ENCODE measurements at regions not wholly inside any gene's neighbourhood (a gene's known extent, or its start where the extent isn't known, plus 50 kb on each side); places are given as distances from the start of the nearest gene placed in this dataset.
"Not testable (repeated sequence)": the region's sequence is repeated elsewhere in the genome, so short reads cannot be mapped to it uniquely, and the experiment has no call there.

- H3K27ac ChIP-seq; H4K20me1 ChIP-seq (ENCODE audit: insufficient read depth); H3K4me2 ChIP-seq; H3K27me3 ChIP-seq (ENCODE audit: insufficient read depth, low read depth); H3K36me3 ChIP-seq (ENCODE audit: low read depth); H3F3A ChIP-seq (ENCODE audit: insufficient read depth, low read depth); H3K79me2 ChIP-seq (ENCODE audit: low read depth); H3K4me1 ChIP-seq (replicated peaks; ENCODE audit: insufficient read depth); intact Hi-C loops (cut with micrococcal nuclease; ENCODE audit: unreplicated experiment); POLR2A ChIA-PET (ENCODE audit: unreplicated experiment); DNase-seq; H3K9me2 ChIP-seq (ENCODE audit: insufficient read depth); CTCF ChIA-PET; BruUV-seq (replicated peaks); H2AFZ ChIP-seq; H3K9me3 ChIP-seq (ENCODE audit: insufficient read depth, low read depth); H3K4me3 ChIP-seq: not testable (repeated sequence)
These were observed 51.9 kb downstream of the DIPK2A start for GRCh38 chr3:144023543-144023942.

DNA sequence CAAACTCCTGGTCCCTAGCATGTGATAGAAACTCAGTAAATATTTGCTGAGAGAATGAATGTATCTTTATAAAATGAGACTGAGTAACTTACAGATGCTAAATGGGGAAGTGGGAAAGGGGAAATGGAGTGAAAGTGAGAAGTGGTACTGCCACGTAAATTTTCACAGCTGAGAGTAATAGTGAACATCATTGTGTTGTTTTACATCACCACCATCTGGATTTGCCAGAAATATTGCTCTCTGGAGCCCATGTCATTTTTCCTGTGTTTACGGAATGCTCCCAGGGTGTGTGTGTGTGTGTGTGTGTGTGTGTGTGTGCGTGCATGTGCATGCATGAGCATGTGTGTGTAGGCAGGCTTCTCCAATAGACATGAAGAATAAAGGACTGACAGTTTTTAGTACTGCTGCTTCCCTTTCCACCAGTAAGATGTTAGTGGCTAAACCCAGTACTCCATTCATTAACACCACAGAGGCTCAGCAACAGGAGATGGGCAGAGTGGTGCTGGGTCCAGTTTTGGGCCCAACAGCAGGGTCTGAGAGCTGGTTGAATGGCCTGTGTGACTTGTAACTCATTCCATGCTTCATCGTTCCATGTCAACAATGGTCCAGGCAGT lies 57.3 kb downstream of the DIPK2A start:
- Histone ChIP-seq H3K27ac (no peak overlapping the region), H3K4me3 (no peak overlapping the region), H3K79me2 (ENCODE audit: low read depth) (no peaks in the 10 kb centered on the region), H3K36me3 (ENCODE audit: low read depth) (no peaks in the 10 kb centered on the region), H3K4me1 (replicated peaks; ENCODE audit: insufficient read depth) (no peaks in the 10 kb centered on the region), H4K20me1 (ENCODE audit: insufficient read depth) (no peaks in the 10 kb centered on the region), H2AFZ (no peak overlapping the region), H3F3A (ENCODE audit: insufficient read depth, low read depth) (no peaks in the 10 kb centered on the region), H3K27me3 (ENCODE audit: insufficient read depth, low read depth) (no peaks in the 10 kb centered on the region), H3K9me2 (ENCODE audit: insufficient read depth) (no peaks in the 10 kb centered on the region), H3K9me3 (ENCODE audit: insufficient read depth, low read depth) (no peaks in the 10 kb centered on the region), H3K4me2 (no peak overlapping the region)
- no peak for DNase-seq
- TF ChIP-seq EZH2 (IDR thresholded peaks at IDR 0.05; ENCODE audit: low read depth) (no peak), CTCF (conservative IDR thresholded peaks at IDR 0.05) (no peak)
- CTCF ChIA-PET: no interaction called here
- intact Hi-C loops (cut with micrococcal nuclease; ENCODE audit: unreplicated experiment): no loop called here
- POLR2A ChIA-PET (ENCODE audit: unreplicated experiment): no interaction called here
- BruUV-seq (replicated peaks): no TSS peak

DNA sequence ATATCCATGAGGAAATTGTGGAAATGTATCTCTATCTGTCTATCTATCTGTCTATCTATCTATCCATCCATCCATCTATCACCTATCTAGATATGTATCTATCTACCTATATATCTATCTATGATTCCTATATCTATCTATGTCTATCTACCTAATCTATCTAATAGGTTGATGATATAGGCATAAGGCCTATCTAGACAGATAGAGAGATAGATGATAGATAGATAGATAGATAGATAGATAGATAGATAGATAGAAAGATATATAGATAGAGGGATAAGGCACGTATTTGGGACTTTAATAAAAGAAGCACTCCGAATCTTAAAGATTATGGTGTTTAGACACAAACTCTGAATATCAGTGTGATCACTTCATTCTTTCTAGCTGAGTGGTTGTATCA lies 58.1 kb downstream of the DIPK2A start:
- Histone ChIP-seq H3K4me1 (replicated peaks; ENCODE audit: insufficient read depth) (no peaks in the 10 kb centered on the region), H3K36me3 (ENCODE audit: low read depth) (no peaks in the 10 kb centered on the region), H3K4me3 (no peak overlapping the region), H3K9me2 (ENCODE audit: insufficient read depth) (no peaks in the 10 kb centered on the region), H3K4me2 (no peak overlapping the region), H4K20me1 (ENCODE audit: insufficient read depth) (no peaks in the 10 kb centered on the region), H2AFZ (no peak overlapping the region), H3K9me3 (ENCODE audit: insufficient read depth, low read depth) (no peaks in the 10 kb centered on the region), H3K79me2 (ENCODE audit: low read depth) (no peaks in the 10 kb centered on the region), H3K27ac (no peak overlapping the region), H3K27me3 (ENCODE audit: insufficient read depth, low read depth) (no peaks in the 10 kb centered on the region), H3F3A (ENCODE audit: insufficient read depth, low read depth) (no peaks in the 10 kb centered on the region)
- BruUV-seq (replicated peaks): no TSS peak
- intact Hi-C loops (cut with micrococcal nuclease; ENCODE audit: unreplicated experiment): no loop called here
- POLR2A ChIA-PET (ENCODE audit: unreplicated experiment): no interaction called here
- TF ChIP-seq CTCF (conservative IDR thresholded peaks at IDR 0.05) (no peak), EZH2 (IDR thresholded peaks at IDR 0.05; ENCODE audit: low read depth) (no peak)
- no peak for DNase-seq
- CTCF ChIA-PET: no interaction called here

DNA sequence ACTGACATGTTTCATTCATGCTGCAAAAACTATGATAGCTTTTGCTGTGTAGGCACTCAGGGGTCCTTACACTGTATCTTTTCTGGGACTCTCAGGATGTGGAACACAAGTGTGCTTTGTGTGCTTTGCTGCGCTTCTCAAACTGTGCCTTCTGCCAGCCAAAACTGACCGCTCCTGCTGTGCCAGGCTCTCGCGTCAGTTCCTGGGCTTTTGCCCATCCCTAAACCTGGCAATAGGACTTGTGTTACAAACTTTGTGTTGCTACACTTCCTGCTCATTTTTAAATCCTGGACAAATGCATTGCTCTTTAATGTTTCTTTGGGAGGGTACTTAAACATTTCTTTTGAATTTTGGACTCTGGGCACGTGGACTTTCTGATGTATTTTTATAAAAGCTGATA lies 60.3 kb downstream of the DIPK2A start:
- DNase-seq: no peak
- no peak overlapping the region for H2AFZ ChIP-seq
- POLR2A ChIA-PET (ENCODE audit: unreplicated experiment): no interaction called here

More for the DNA sequence above, 60.3 kb downstream of the DIPK2A start:
- Histone ChIP-seq H3K36me3 (ENCODE audit: low read depth) (no peaks in the 10 kb centered on the region), H3K9me2 (ENCODE audit: insufficient read depth) (no peaks in the 10 kb centered on the region), H4K20me1 (ENCODE audit: insufficient read depth) (no peaks in the 10 kb centered on the region), H3K27me3 (ENCODE audit: insufficient read depth, low read depth) (no peaks in the 10 kb centered on the region), H3K4me2 (no peak overlapping the region), H3K9me3 (ENCODE audit: insufficient read depth, low read depth) (no peaks in the 10 kb centered on the region), H3K79me2 (ENCODE audit: low read depth) (no peaks in the 10 kb centered on the region), H3K27ac (no peak overlapping the region), H3K4me3 (no peak overlapping the region), H3K4me1 (replicated peaks; ENCODE audit: insufficient read depth) (no peaks in the 10 kb centered on the region), H3F3A (ENCODE audit: insufficient read depth, low read depth) (no peaks in the 10 kb centered on the region)
- CTCF ChIA-PET: no interaction called here
- TF ChIP-seq CTCF (conservative IDR thresholded peaks at IDR 0.05): no peak
- TF ChIP-seq EZH2 (IDR thresholded peaks at IDR 0.05; ENCODE audit: low read depth): no peak
- intact Hi-C loops (cut with micrococcal nuclease; ENCODE audit: unreplicated experiment): no loop called here
- BruUV-seq (replicated peaks): no TSS peak

Data from PC-9 (cell line).